HEK293T (cell line): ENCODE measurements at regions not wholly inside any gene's neighbourhood (a gene's known extent, or its start where the extent isn't known, plus 50 kb on each side); places are given as distances from the start of the nearest gene placed in this dataset.

Experiments used
- CTBP1 ChIP-seq: fragments of 450-650 bp; IDR thresholded peaks from 2 replicates; pipeline ENCODE4 v1.6.1; 2016; ENCODE audit warnings: borderline replicate concordance
- SP1 ChIP-seq: fragments of 450-650 bp; IDR thresholded peaks from 2 replicates; pipeline ENCODE4 v1.6.1; 2017

GRCh38 chr16:77549876-77550275, 115.0 kb upstream of the ADAMTS18 start:
- no peak for TF ChIP-seq CTBP1
- no peak for TF ChIP-seq SP1
